ENCODE measurements at regions not wholly inside any gene's neighbourhood (a gene's known extent, or its start where the extent isn't known, plus 50 kb on each side); places are given as distances from the start of the nearest gene placed in this dataset.

DNA sequence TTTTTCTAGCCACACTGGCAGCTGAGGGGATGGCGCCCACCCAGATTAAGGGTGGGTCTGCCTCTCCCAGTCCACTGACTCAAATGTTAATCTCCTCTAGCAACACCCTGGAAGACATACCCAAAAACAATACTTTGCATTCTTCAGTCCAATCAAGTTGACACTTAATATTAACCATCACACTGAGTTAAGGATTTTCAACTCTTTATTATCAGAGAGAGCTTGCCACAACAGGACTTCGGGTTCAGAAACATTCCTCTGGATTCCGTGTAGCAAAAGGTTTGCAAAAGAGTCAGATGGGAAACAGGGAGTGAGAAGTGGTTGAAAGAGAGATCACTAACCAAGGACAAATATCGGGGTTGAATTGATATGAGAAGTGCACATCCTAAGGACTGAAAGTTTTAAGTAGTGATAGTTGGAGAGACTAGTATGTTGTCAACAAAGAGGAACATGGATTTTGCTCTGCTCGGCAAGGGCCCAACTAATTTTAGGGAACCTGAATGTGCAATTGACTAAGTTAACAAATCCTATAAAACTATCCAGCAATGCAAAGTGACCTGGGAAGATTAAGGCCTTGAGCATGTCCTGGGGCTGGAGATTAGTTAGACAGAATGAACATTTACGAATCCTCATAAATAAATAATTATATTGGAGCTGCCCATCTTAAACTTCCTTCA is 137.0 kb upstream of the TENT5A start:
- no peak for TF ChIP-seq POLR2A (IDR thresholded peaks at IDR 0.05)
- TF ChIP-seq, protein P1, sequence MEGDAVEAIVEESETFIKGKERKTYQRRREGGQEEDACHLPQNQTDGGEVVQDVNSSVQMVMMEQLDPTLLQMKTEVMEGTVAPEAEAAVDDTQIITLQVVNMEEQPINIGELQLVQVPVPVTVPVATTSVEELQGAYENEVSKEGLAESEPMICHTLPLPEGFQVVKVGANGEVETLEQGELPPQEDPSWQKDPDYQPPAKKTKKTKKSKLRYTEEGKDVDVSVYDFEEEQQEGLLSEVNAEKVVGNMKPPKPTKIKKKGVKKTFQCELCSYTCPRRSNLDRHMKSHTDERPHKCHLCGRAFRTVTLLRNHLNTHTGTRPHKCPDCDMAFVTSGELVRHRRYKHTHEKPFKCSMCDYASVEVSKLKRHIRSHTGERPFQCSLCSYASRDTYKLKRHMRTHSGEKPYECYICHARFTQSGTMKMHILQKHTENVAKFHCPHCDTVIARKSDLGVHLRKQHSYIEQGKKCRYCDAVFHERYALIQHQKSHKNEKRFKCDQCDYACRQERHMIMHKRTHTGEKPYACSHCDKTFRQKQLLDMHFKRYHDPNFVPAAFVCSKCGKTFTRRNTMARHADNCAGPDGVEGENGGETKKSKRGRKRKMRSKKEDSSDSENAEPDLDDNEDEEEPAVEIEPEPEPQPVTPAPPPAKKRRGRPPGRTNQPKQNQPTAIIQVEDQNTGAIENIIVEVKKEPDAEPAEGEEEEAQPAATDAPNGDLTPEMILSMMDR (IDR thresholded peaks at IDR 0.05), result no peak
